Stimulated activated CD4-positive, alpha-beta T cell treated with anti-CD3 and anti-CD28 coated beads, Interleukin-12 subunit alpha, Interleukin-12 subunit beta, amount 100 ng/mL, for 24 hours (primary cell): ENCODE measurements at regions not wholly inside any gene's neighbourhood (a gene's known extent, or its start where the extent isn't known, plus 50 kb on each side); places are given as distances from the start of the nearest gene placed in this dataset.

ENCODE experiments used
- DNase-seq, 2 experiments: peaks; one replicate each; pipeline ENCODE4 v3.0.0-alpha.2; 2020; ENCODE audit warnings: low read depth in 2 of 2

DNA sequence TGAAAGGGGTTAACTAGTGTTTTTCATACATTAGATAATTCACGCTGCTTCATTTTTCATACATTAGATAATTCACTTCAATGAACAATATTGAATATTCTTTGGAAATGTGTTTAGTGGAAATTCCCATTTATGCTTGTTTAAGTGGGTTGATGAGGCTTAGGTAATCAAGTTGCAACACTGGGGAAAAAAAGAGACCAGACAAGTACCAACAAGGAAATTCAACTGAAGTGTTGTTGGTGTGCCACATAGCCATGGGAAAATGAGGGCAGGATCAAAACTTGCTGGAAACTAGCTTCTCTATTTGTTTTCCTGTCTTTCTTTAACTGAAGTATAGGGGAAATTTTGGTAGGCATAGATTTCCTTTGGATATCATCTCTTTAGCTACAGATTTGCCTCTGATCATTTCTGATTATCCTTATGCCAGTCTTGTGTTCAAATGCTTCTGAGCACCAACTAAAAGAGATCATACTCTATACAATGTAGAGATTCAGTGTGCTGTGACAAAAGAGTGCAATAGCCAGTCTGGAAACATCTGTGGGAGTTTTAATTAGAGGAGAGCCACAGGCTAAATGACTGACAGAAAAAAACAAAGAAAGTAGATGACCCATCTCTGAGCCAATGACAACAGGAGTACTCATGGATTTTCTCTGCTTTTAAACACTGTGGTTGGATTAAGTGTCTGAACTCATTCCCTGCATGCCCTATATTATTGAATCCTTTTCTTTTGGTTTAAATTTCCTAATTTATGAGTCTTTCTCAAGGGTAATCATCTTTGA lies 67.6 kb upstream of the CTSC start:
- DNase-seq: no peak

DNA sequence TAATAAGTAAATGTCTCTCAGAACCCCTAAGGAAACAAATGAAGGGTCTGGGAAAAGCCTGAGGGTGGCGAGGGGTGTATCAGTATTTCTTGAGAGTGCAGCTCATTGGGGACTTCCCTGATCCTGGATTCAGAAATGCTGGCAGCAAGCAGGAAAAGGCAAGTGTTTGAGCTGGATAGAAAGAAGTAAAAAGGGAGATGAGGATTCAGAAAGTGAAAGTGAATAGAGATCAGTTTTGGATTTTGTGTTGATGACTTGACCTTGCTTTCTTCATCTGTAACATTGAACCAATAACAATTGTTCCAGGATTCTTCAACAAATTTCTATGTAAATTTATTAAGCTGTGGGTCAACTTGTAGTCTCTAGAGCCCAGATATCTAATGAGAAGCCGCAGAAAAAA lies 66.9 kb upstream of the CTSC start:
- DNase-seq: no peak

DNA sequence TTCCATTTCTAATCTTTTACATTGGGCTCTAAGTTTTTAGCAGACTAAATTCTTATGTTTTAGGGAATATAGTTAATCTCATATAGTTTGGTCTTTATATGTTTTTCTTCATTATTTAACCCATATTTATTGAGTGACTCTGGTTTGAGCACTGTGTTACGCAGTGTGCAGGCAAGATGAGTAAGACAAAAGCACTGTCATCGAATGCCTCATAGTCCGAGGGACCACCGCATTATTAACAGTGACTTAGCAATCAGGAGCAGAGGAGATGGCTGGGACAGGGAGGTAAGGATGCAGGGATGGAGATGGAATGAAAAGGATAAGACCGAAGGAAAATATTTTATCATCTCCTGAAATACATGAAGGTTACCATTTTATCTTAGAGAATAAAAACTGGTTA lies 65.2 kb upstream of the CTSC start:
- no peak for DNase-seq

DNA sequence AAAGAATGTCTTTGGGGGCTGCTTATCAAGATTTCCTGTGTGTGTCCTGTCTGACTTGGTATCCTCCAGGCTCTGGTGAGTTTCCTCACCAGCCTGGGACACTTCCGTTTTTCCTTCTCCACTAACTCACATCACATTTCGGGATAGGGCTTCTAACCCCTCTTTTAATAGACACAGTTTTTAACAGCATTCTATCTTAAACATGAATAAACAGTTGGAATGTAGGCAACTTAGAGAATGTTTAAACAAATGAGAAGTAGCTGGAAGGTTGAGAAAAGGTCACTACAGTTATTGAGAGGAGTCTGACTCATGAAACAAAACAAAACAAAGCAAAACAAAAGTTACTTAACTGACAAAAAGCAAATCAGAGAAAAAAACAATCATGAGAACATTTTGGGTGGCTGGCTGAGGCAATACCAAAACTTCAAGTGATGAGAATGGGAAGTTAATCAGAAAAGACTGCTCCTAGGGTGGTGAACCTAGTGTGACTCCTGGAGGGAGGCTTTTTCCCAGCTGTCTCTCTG lies 64.7 kb upstream of the CTSC start:
- DNase-seq: no peak

DNA sequence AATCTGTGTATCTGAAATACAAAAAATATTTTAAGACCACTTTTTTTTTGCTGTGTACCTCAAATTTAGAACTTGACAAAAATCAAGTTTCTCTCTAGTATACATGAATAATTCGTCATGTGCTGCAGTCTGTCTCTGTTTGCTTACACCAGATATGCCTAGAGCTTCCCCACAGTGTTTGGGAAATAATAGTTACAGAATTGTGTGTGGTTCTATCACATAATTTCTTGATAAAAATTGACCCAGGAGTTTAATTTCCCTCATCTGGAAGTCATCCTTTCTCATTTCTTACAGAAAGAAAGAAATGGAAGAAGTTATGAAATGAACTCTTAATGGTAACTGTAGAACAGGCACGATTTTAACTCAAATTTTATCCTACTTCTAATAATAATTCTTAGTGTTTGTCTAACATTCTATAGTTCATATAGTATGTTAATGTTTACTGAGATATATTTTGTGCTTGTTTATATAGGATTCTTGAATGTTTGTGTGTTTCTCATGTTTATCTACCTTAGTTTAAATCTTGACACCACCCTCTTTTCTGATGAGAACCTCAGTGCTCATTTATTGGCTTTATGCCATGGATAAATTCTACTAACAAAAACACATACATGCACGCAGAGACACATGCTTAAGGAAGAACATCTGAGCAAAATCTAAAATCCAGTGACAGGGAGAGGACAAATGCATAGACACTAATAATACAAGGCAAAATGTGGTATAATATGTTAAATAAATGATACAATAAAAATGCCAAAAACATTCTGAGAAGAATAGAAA lies 61.4 kb upstream of the CTSC start:
- DNase-seq: no peak

DNA sequence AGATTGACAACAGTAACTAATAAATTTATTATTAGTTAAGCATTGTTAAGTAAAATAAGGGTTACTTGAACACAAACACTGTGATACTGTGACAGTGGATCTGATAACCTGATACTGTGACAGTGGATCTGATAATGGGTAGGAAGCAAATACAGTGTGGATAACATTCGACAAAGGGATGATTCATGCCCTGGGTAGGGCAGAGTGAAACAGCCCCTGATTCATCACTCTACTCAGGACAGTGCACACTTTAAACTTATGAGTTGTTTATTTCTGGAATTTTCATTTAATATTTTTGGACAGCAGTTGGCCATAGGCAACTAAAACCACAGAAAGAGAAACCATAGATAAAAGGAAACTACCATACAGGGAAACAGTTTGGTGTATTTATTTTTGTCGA lies 60.8 kb upstream of the CTSC start:
- DNase-seq: no peak

DNA sequence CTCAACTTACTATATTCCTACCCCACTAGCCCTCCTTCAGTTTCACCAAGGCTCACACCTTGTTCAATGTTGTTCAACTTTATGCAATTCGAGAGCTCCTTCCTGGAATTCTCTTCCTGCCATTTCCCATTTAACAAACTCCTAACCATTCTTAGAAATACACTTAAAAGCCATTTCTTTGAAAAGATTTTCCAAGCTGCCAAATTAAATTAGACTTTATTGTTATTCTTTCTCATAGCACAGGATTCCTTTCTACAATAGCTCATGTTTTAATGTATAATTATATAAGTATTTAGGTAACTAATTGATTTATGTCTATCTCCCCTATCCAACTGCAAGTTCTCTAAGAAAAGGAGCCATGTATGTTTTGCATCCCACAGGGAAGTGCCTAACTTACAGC lies 52.7 kb upstream of the CTSC start:
- DNase-seq: no peak

DNA sequence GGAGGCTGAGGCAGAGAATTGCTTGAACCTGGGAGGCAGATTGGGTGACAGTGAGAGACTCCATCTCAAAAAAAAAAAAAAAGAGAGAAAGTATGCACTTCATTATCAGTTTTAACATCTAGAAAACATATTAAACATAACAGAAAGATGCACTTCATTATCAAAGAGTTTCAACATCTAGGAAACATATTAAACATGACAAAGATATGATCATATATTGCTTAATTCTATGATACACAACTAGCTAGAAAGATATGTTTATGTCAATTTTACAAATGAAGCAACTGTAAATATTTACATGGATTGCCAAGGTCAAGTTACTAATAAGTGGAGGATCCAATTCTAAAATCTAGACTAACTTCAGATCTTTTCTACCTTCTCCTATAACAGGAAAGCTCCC lies 50.4 kb upstream of the CTSC start:
- no peak for DNase-seq
